ENCODE measurements at regions not wholly inside any gene's neighbourhood (a gene's known extent, or its start where the extent isn't known, plus 50 kb on each side); places are given as distances from the start of the nearest gene placed in this dataset.

DNA sequence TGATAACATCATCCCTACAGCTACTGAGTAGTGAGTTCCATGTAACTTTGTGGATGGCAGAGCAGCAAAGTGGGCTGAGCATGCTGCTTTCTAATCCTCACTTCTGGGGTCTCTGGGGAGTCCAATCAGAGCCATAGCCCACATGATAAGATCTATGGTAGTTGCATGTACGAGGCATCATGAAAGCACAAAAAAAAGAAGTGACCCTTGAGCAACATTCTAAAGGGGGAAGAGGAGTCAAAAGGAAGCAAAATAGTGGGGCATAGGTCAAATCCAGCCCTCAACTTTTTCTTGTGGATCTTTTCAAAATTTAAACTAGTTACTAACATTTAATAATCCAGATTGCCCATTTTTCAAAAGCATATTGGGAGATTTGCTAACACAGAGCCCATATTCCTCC is 208.5 kb upstream of the TOX3 start (continued):
- TF ChIP-seq CBX8 (IDR thresholded peaks at IDR 0.05; ENCODE audit: borderline replicate concordance, low read depth, low read length) (no peak), RBBP5 (IDR thresholded peaks at IDR 0.05; ENCODE audit: borderline replicate concordance, low read depth, low read length) (no peak), JUND (IDR thresholded peaks at IDR 0.05; ENCODE audit: low read length) (no peak), SP4 (IDR thresholded peaks at IDR 0.05; ENCODE audit: low read length) (no peak), TEAD4 (IDR thresholded peaks at IDR 0.05; ENCODE audit: low read depth, low read length) (no peak), RAD21 (IDR thresholded peaks at IDR 0.05 in 1 of 2, conservative IDR thresholded peaks at IDR 0.05 in 1 of 2; ENCODE audit: low read depth in 2 of 2, low read length in 2 of 2) (no peak), SUZ12 (IDR thresholded peaks at IDR 0.05; ENCODE audit: low read length) (no peak), KDM5A (IDR thresholded peaks at IDR 0.05; ENCODE audit: low read length) (no peak), CHD1 (IDR thresholded peaks at IDR 0.05; ENCODE audit: low read depth, low read length) (no peak)
- TF ChIP-seq, protein P1, sequence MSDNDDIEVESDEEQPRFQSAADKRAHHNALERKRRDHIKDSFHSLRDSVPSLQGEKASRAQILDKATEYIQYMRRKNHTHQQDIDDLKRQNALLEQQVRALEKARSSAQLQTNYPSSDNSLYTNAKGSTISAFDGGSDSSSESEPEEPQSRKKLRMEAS (IDR thresholded peaks at IDR 0.05): no peak
